H9 (cell line): ENCODE measurements at regions not wholly inside any gene's neighbourhood (a gene's known extent, or its start where the extent isn't known, plus 50 kb on each side); places are given as distances from the start of the nearest gene placed in this dataset.
A peak's percentile ranks its signal among the peaks of the same experiment; 100 is the strongest.

Experiments used
- DNase-seq: peaks from one replicate; pipeline ENCODE4 v3.0.0-alpha.2; 2017
- H2AFZ ChIP-seq: one replicate; pipeline ENCODE4 v1.6.1; 2013; ENCODE audit warnings: mild to moderate bottlenecking, low read length, control low read depth, moderate library complexity
- H2AK5ac ChIP-seq: 2 replicates; pipeline ENCODE4 v1.6.1; 2013; ENCODE audit warnings: low read length, control low read depth, mixed read lengths; ENCODE audit not compliant: insufficient read length
- H2BK120ac ChIP-seq: one replicate; pipeline ENCODE4 v1.6.1; 2013; ENCODE audit warnings: low read depth, mild to moderate bottlenecking, low read length, control low read depth, inconsistent platforms; ENCODE audit not compliant: poor library complexity, severe bottlenecking
- H2BK12ac ChIP-seq: 2 replicates; pipeline ENCODE4 v1.6.1; 2013; ENCODE audit warnings: low read length, control low read depth, mixed read lengths, low read depth; ENCODE audit not compliant: insufficient read length
- H2BK15ac ChIP-seq: 2 replicates; pipeline ENCODE4 v1.6.1; 2013; ENCODE audit warnings: low read depth, low read length, control low read depth
- H2BK20ac ChIP-seq: one replicate; pipeline ENCODE4 v1.6.1; 2013; ENCODE audit warnings: low read depth, mild to moderate bottlenecking, low read length, control low read depth, inconsistent platforms; ENCODE audit not compliant: poor library complexity, severe bottlenecking
- H2BK5ac ChIP-seq: 2 replicates; pipeline ENCODE4 v1.6.1; 2013; ENCODE audit warnings: low read length, control low read depth, mixed read lengths; ENCODE audit not compliant: insufficient read length
- H3K14ac ChIP-seq: 2 replicates; pipeline ENCODE4 v1.6.1; 2013; ENCODE audit warnings: low read length, control low read depth; ENCODE audit not compliant: insufficient read depth
- H3K18ac ChIP-seq: 2 replicates; pipeline ENCODE4 v1.6.1; 2013; ENCODE audit warnings: low read depth, mild to moderate bottlenecking, mixed read lengths, low read length, control low read depth; ENCODE audit not compliant: insufficient read length
- H3K23ac ChIP-seq: 2 replicates; pipeline ENCODE4 v1.6.1; 2013; ENCODE audit warnings: low read length, control low read depth, mixed read lengths, low read depth; ENCODE audit not compliant: insufficient read length
- H3K23me2 ChIP-seq: 2 replicates; pipeline ENCODE4 v1.6.1; 2013; ENCODE audit warnings: low read depth, mild to moderate bottlenecking, mixed read lengths, low read length, control low read depth; ENCODE audit not compliant: insufficient read length, poor library complexity, severe bottlenecking
- H3K27ac ChIP-seq: 2 replicates; pipeline ENCODE4 v1.5.1; 2013; ENCODE audit warnings: low read length, control low read depth, mixed read lengths, low read depth; ENCODE audit not compliant: insufficient read length
- H3K27me3 ChIP-seq: 2 replicates; pipeline ENCODE4 v1.6.1; 2013; ENCODE audit warnings: low read length, control low read depth, inconsistent platforms; ENCODE audit not compliant: insufficient read depth
- H3K4ac ChIP-seq: 2 replicates; pipeline ENCODE4 v1.6.1; 2013; ENCODE audit warnings: low read depth, mild to moderate bottlenecking, control low read depth, inconsistent platforms, low read length, moderate library complexity
- H3K4me1 ChIP-seq: 2 replicates; pipeline ENCODE4 v1.6.1; 2013; ENCODE audit warnings: low read length, control low read depth, inconsistent platforms; ENCODE audit not compliant: insufficient read depth
- H3K4me2 ChIP-seq: 2 replicates; pipeline ENCODE4 v1.6.1; 2013; ENCODE audit warnings: low read length, control low read depth, mixed read lengths; ENCODE audit not compliant: insufficient read length, insufficient read depth
- H3K56ac ChIP-seq: 2 replicates; pipeline ENCODE4 v1.6.1; 2013; ENCODE audit warnings: low read depth, mild to moderate bottlenecking, mixed read lengths, low read length, control low read depth; ENCODE audit not compliant: insufficient read length
- H3K79me1 ChIP-seq: 2 replicates; pipeline ENCODE4 v1.6.1; 2013; ENCODE audit warnings: low read depth, mild to moderate bottlenecking, moderate library complexity, low read length, control low read depth, inconsistent platforms; ENCODE audit not compliant: insufficient read depth, poor library complexity, severe bottlenecking
- H3K79me2 ChIP-seq: 2 replicates; pipeline ENCODE4 v1.6.1; 2013; ENCODE audit warnings: low read length, control low read depth, inconsistent platforms; ENCODE audit not compliant: insufficient read depth
- H3K9ac ChIP-seq: 2 replicates; pipeline ENCODE4 v1.6.1; 2013; ENCODE audit warnings: low read length, control low read depth, mixed read lengths; ENCODE audit not compliant: insufficient read length; ENCODE audit errors: extremely low read depth
- H3K9me3 ChIP-seq: one replicate; pipeline ENCODE4 v1.6.1; 2013; ENCODE audit warnings: low read depth, low read length, inconsistent platforms; ENCODE audit not compliant: control insufficient read depth
- H3T11ph ChIP-seq: one replicate; pipeline ENCODE4 v1.6.1; 2013; ENCODE audit warnings: mild to moderate bottlenecking, low read length, control low read depth, inconsistent platforms
- H4K20me1 ChIP-seq: one replicate; pipeline ENCODE4 v1.6.1; 2013; ENCODE audit not compliant: control insufficient read depth, insufficient read length, insufficient read depth
- H4K5ac ChIP-seq: 2 replicates; pipeline ENCODE4 v1.6.1; 2013; ENCODE audit warnings: low read depth, mild to moderate bottlenecking, mixed read lengths, low read length, control low read depth; ENCODE audit not compliant: insufficient read length
- H4K8ac ChIP-seq: replicated peaks from 2 replicates; pipeline ENCODE4 v1.6.1; 2013; ENCODE audit warnings: low read length, control low read depth, mixed read lengths, low read depth; ENCODE audit not compliant: insufficient read length
- H4K91ac ChIP-seq: 2 replicates; pipeline ENCODE4 v1.6.1; 2013; ENCODE audit warnings: low read depth, mild to moderate bottlenecking, moderate library complexity, mixed read lengths, low read length, control low read depth; ENCODE audit not compliant: insufficient read length
- H3K27ac Mint-ChIP-seq, 3 experiments: 2 replicates in 2 of 3; 3 replicates in 1 of 3; pipeline ENCODE4 v1.8.0; 2020 to 2021; ENCODE audit warnings: mixed read lengths in 3 of 3, mild to moderate bottlenecking in 1 of 3, moderate library complexity in 1 of 3
- H3K27me3 Mint-ChIP-seq: 2 replicates; pipeline ENCODE4 v1.8.0; 2021; ENCODE audit warnings: low read depth, mild to moderate bottlenecking, moderate library complexity, mixed read lengths
- H3K36me3 Mint-ChIP-seq, 3 experiments: 2 replicates in 2 of 3; 3 replicates in 1 of 3; pipeline ENCODE4 v1.8.0; 2020 to 2021; ENCODE audit warnings: low read depth in 3 of 3, mixed read lengths in 3 of 3; ENCODE audit not compliant: insufficient read depth in 1 of 3
- H3K4me1 Mint-ChIP-seq, 2 experiments: 2 replicates each; pipeline ENCODE4 v1.8.0; 2020; ENCODE audit warnings: mixed read lengths in 2 of 2
- H3K4me3 Mint-ChIP-seq, 2 experiments: 2 replicates in 1 of 2; 3 replicates in 1 of 2; pipeline ENCODE4 v1.8.0; 2020 to 2021; ENCODE audit warnings: mild to moderate bottlenecking in 2 of 2, mixed read lengths in 2 of 2, moderate library complexity in 1 of 2
- H3K9me3 Mint-ChIP-seq, 2 experiments: 2 replicates in 1 of 2; 3 replicates in 1 of 2; pipeline ENCODE4 v1.8.0; 2020; ENCODE audit warnings: mild to moderate bottlenecking in 2 of 2, mixed read lengths in 2 of 2, moderate library complexity in 1 of 2
- WGBS: extraction: QIAGEN DNeasy Blood & Tissue Kit; methylation state at CpG from one replicate; pipeline ENCODE4 v1.1.7; 2013; ENCODE audit warnings: missing lambda C conversion rate, low lambda C conversion rate, mixed read lengths; ENCODE audit not compliant: insufficient read length; ENCODE audit errors: extremely low coverage; 5-methylcytosine and 5-hydroxymethylcytosine counted together
- TF ChIP-seq, protein P1 (sequence below): fragments of 200-600 bp; sonication (generic); conservative IDR thresholded peaks from 3 replicates; pipeline ENCODE4 v1.8.0; 2021; ENCODE audit warnings: antibody characterized with exemption, mild to moderate bottlenecking

DNA sequence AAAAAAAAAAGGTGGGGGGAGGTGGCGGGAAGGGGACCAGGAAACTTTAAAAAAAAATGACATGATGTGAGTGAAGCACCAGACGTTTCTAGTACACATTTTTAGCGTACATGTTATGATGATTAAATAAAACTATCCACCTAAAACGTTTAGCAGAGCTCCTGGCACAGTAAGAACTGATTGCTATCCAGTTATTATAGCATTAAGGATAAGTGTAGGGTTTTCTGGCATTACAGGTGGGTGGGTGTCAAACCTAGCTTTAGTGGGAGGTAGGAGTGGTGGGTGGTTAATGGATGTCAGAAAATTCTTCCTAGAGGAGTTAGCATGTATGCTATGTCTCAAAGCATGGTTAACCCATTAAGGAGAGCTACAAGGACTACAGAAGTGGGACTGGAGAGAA lies 2329.5 kb downstream of the MAT2B start:
- peaks cover 0 to 3% of the 10 kb centered on the region in 2 experiments; a peak in 2 of 4 replicates for H3K4me1 Mint-ChIP-seq
- H3K23ac ChIP-seq = no peak overlapping the region
- no peak overlapping the region for H4K5ac ChIP-seq
- TF ChIP-seq, protein P1, sequence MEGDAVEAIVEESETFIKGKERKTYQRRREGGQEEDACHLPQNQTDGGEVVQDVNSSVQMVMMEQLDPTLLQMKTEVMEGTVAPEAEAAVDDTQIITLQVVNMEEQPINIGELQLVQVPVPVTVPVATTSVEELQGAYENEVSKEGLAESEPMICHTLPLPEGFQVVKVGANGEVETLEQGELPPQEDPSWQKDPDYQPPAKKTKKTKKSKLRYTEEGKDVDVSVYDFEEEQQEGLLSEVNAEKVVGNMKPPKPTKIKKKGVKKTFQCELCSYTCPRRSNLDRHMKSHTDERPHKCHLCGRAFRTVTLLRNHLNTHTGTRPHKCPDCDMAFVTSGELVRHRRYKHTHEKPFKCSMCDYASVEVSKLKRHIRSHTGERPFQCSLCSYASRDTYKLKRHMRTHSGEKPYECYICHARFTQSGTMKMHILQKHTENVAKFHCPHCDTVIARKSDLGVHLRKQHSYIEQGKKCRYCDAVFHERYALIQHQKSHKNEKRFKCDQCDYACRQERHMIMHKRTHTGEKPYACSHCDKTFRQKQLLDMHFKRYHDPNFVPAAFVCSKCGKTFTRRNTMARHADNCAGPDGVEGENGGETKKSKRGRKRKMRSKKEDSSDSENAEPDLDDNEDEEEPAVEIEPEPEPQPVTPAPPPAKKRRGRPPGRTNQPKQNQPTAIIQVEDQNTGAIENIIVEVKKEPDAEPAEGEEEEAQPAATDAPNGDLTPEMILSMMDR = no peak
- H3K27me3 ChIP-seq = no peaks in the 10 kb centered on the region
- H3K79me1 ChIP-seq = no peaks in the 10 kb centered on the region
- no peak overlapping the region for H2BK120ac ChIP-seq
- no peak overlapping the region for H3K4ac ChIP-seq
- no peak overlapping the region for H4K91ac ChIP-seq
- H2BK5ac ChIP-seq = no peak overlapping the region
- H3K4me2 ChIP-seq = no peak overlapping the region
- no peak overlapping the region for H3K27ac ChIP-seq
- H2BK15ac ChIP-seq = no peak overlapping the region
- H3K9me3 ChIP-seq = no peaks in the 10 kb centered on the region
- no peaks in the 10 kb centered on the region for H3K9me3 Mint-ChIP-seq
- WGBS = no CpG with 5 or more reads among the region's 4 CpGs
- no peak overlapping the region for H3K14ac ChIP-seq
- no peaks in the 10 kb centered on the region for H3K4me1 ChIP-seq
- no peaks in the 10 kb centered on the region for H3K36me3 Mint-ChIP-seq
- H3K4me3 Mint-ChIP-seq = no peak overlapping the region
- no peaks in the 10 kb centered on the region for H3K79me2 ChIP-seq
- H3K9ac ChIP-seq = no peak overlapping the region
- H4K8ac ChIP-seq = no peak overlapping the region
- DNase-seq = no peak
- no peaks in the 10 kb centered on the region for H3K23me2 ChIP-seq
- no peak overlapping the region for H2BK12ac ChIP-seq
- H3K27ac Mint-ChIP-seq = peak overlapping the region in 1 of 3 experiments; percentile 10; a peak in 2 of 7 replicates
- no peaks in the 10 kb centered on the region for H4K20me1 ChIP-seq
- H2AFZ ChIP-seq = no peak overlapping the region
- H2AK5ac ChIP-seq = no peak overlapping the region
- no peak overlapping the region for H3T11ph ChIP-seq
- H3K18ac ChIP-seq = no peak overlapping the region
- no peaks in the 10 kb centered on the region; the same call in 1 of the 2 replicates for H3K27me3 Mint-ChIP-seq
- H2BK20ac ChIP-seq = no peak overlapping the region
- H3K56ac ChIP-seq = no peak overlapping the region
